HCT116 (cell line): ENCODE measurements at regions not wholly inside any gene's neighbourhood (a gene's known extent, or its start where the extent isn't known, plus 50 kb on each side); places are given as distances from the start of the nearest gene placed in this dataset.

Experiments used
- CTCF ChIP-seq, 3 experiments: fragments of 200-600 bp in 1 of 3; sonication (generic) in 1 of 3; IDR thresholded peaks in 2 of 3; conservative IDR thresholded peaks in 1 of 3; 2 replicates each; pipeline ENCODE4 v1.5.1; 2012 to 2017; ENCODE audit warnings: low read depth in 2 of 3, low read length in 2 of 3, antibody characterized with exemption in 1 of 3, borderline replicate concordance in 1 of 3, control low read depth in 1 of 3, mild to moderate bottlenecking in 1 of 3, mixed read lengths in 1 of 3, mixed run types in 1 of 3, moderate library complexity in 1 of 3; ENCODE audit not compliant: insufficient read depth in 1 of 3
- EZH2 ChIP-seq: fragments of 200-600 bp; sonication (generic); IDR thresholded peaks from 2 replicates; pipeline ENCODE4 v1.6.1; 2017; ENCODE audit warnings: antibody characterized with exemption, mixed run types
- JUND ChIP-seq: IDR thresholded peaks from 2 replicates; pipeline ENCODE4 v1.6.1; 2012
- POLR2A ChIP-seq: IDR thresholded peaks from 2 replicates; pipeline ENCODE4 v1.7.0; 2011; ENCODE audit warnings: borderline replicate concordance; ENCODE audit not compliant: insufficient read depth, insufficient read length; ENCODE audit errors: extremely low read depth
- POLR2AphosphoS5 ChIP-seq: IDR thresholded peaks from 2 replicates; pipeline ENCODE4 v1.6.1; 2011; ENCODE audit warnings: mild to moderate bottlenecking, low read depth, low read length, moderate library complexity
- RAD21 ChIP-seq: IDR thresholded peaks from 2 replicates; pipeline ENCODE4 v1.6.1; 2012; ENCODE audit warnings: low read depth, mild to moderate bottlenecking
- REST ChIP-seq: IDR thresholded peaks from 2 replicates; pipeline ENCODE4 v1.6.1; 2012; ENCODE audit warnings: low read depth
- ZFX ChIP-seq: fragments of 450-650 bp; IDR thresholded peaks from 2 replicates; pipeline ENCODE4 v1.6.1; 2017

- TF ChIP-seq CTCF (IDR thresholded peaks at IDR 0.05 in 2 of 3, conservative IDR thresholded peaks at IDR 0.05 in 1 of 3; ENCODE audit: borderline replicate concordance in 1 of 3, insufficient read depth in 1 of 3, low read depth in 2 of 3, low read length in 2 of 3) (no peak), POLR2AphosphoS5 (no peak), RAD21 (no peak), REST (no peak), EZH2 (no peak), POLR2A (no peak), ZFX (no peak), JUND (no peak)
These were observed 305.7 kb upstream of the XYLT1 start for GRCh38 chr16:17776465-17776864.
